ENCODE measurements at regions not wholly inside any gene's neighbourhood (a gene's known extent, or its start where the extent isn't known, plus 50 kb on each side); places are given as distances from the start of the nearest gene placed in this dataset.

- Histone ChIP-seq H3K23ac (ENCODE audit: low read length in 2 of 2) (no peak overlapping the region), H2BK12ac (ENCODE audit: low read length in 2 of 2) (no peak overlapping the region)
- WGBS = 76% methylated on average over 8 of the region's 9 CpGs
Observed at GRCh38 chr3:101128786-101129185, 135.6 kb upstream of the ABI3BP start.

GRCh38 chr3:101128001-101128400, 134.8 kb upstream of the ABI3BP start:
- H3K23ac ChIP-seq (ENCODE audit: low read length in 2 of 2) = no peak overlapping the region
- H3K18ac ChIP-seq (ENCODE audit: low read depth in 1 of 2, low read length in 2 of 2) = no peak overlapping the region
- no CpG with 5 or more reads among the region's 1 CpG for WGBS
- H2BK12ac ChIP-seq (ENCODE audit: low read length in 2 of 2) = no peak overlapping the region
- no peak overlapping the region for H3K4me3 ChIP-seq (ENCODE audit: insufficient read depth in 1 of 2, low read depth in 1 of 2, low read length in 2 of 2)
- H3K4ac ChIP-seq (ENCODE audit: low read depth in 1 of 2, low read length in 2 of 2) = no peak overlapping the region
- H3K79me1 ChIP-seq (replicated peaks; ENCODE audit: low read length, poor library complexity, severe bottlenecking) = no peaks in the 10 kb centered on the region
- H3K9ac ChIP-seq (ENCODE audit: low read length) = no peak overlapping the region
- H3K4me1 ChIP-seq (ENCODE audit: control insufficient read depth, insufficient read depth, low read depth, low read length) = no peaks in the 10 kb centered on the region
- H3K27me3 ChIP-seq (ENCODE audit: control insufficient read depth in 1 of 2, insufficient read depth in 1 of 2, low read length in 2 of 2) = no peaks in the 10 kb centered on the region
- no peak overlapping the region for H3K14ac ChIP-seq (ENCODE audit: low read length in 2 of 2)
- no peaks in the 10 kb centered on the region for H3K9me3 ChIP-seq (ENCODE audit: control insufficient read depth, low read length)
- no peak overlapping the region for H2BK120ac ChIP-seq (ENCODE audit: low read depth, low read length)
- no peak for DNase-seq
- no peak overlapping the region for H4K91ac ChIP-seq (ENCODE audit: low read length)
- H2BK15ac ChIP-seq (ENCODE audit: low read depth, poor library complexity, severe bottlenecking) = no peak overlapping the region
- H2BK5ac ChIP-seq (ENCODE audit: low read depth, low read length, poor library complexity, severe bottlenecking) = no peak overlapping the region
- H4K8ac ChIP-seq (ENCODE audit: low read length) = no peak overlapping the region
- H3K4me2 ChIP-seq (ENCODE audit: low read length, poor library complexity, severe bottlenecking) = no peak overlapping the region
- no peaks in the 10 kb centered on the region for H3K36me3 ChIP-seq (ENCODE audit: control insufficient read depth in 1 of 2, insufficient read depth in 2 of 2, low read depth in 1 of 2, low read length in 2 of 2)
- H2AFZ ChIP-seq (ENCODE audit: low read depth, low read length) = no peak overlapping the region
- H3K27ac ChIP-seq (ENCODE audit: low read length, poor library complexity, severe bottlenecking) = no peak overlapping the region
- no peak overlapping the region for H2AK5ac ChIP-seq (ENCODE audit: low read length, severe bottlenecking)

More at GRCh38 chr3:101128786-101129185, 135.6 kb upstream of the ABI3BP start:
- no peak for DNase-seq
- H3K18ac ChIP-seq (ENCODE audit: low read depth in 1 of 2, low read length in 2 of 2) = no peak overlapping the region
- H2AFZ ChIP-seq (ENCODE audit: low read depth, low read length) = no peak overlapping the region
- no peak overlapping the region for H2BK120ac ChIP-seq (ENCODE audit: low read depth, low read length)
- H3K27me3 ChIP-seq (ENCODE audit: control insufficient read depth in 1 of 2, insufficient read depth in 1 of 2, low read length in 2 of 2) = no peaks in the 10 kb centered on the region
- H2BK5ac ChIP-seq (ENCODE audit: low read depth, low read length, poor library complexity, severe bottlenecking) = no peak overlapping the region
- H2AK5ac ChIP-seq (ENCODE audit: low read length, severe bottlenecking) = no peak overlapping the region
- no peaks in the 10 kb centered on the region for H3K4me1 ChIP-seq (ENCODE audit: control insufficient read depth, insufficient read depth, low read depth, low read length)
- no peak overlapping the region for H3K27ac ChIP-seq (ENCODE audit: low read length, poor library complexity, severe bottlenecking)
- H3K14ac ChIP-seq (ENCODE audit: low read length in 2 of 2) = no peak overlapping the region
- H3K9ac ChIP-seq (ENCODE audit: low read length) = no peak overlapping the region
- H3K36me3 ChIP-seq (ENCODE audit: control insufficient read depth in 1 of 2, insufficient read depth in 2 of 2, low read depth in 1 of 2, low read length in 2 of 2) = no peaks in the 10 kb centered on the region
- H3K4me2 ChIP-seq (ENCODE audit: low read length, poor library complexity, severe bottlenecking) = no peak overlapping the region
- no peak overlapping the region for H3K4ac ChIP-seq (ENCODE audit: low read depth in 1 of 2, low read length in 2 of 2)
- H3K4me3 ChIP-seq (ENCODE audit: insufficient read depth in 1 of 2, low read depth in 1 of 2, low read length in 2 of 2) = no peak overlapping the region
- H4K91ac ChIP-seq (ENCODE audit: low read length) = no peak overlapping the region
- H2BK15ac ChIP-seq (ENCODE audit: low read depth, poor library complexity, severe bottlenecking) = no peak overlapping the region
- no peaks in the 10 kb centered on the region for H3K9me3 ChIP-seq (ENCODE audit: control insufficient read depth, low read length)
- H3K79me1 ChIP-seq (replicated peaks; ENCODE audit: low read length, poor library complexity, severe bottlenecking) = no peaks in the 10 kb centered on the region
- no peak overlapping the region for H4K8ac ChIP-seq (ENCODE audit: low read length)

DNA sequence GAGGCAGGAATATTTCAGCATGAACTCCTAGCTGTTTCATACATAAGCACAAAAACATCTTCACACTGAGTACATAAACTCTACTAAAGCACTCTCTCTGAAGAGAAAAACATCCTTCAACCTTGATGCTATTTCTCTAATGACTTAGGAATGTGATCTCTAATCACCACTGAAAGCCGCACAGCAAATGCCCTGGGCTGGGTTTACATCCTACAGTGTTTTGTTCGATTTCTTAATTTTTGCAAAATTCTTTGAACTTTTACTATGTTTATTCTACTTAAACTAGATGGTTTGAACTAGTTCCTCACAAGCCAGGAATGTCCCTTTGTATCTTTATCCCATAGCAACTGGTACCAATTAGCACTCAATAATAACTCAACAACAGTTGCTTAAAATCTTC, 130.9 kb upstream of the ABI3BP start:
- H2AFZ ChIP-seq (ENCODE audit: low read depth, low read length) = no peak overlapping the region
- no peak overlapping the region for H2BK12ac ChIP-seq (ENCODE audit: low read length in 2 of 2)
- no peak overlapping the region for H3K4ac ChIP-seq (ENCODE audit: low read depth in 1 of 2, low read length in 2 of 2)
- H2AK5ac ChIP-seq (ENCODE audit: low read length, severe bottlenecking) = no peak overlapping the region
- no peak overlapping the region for H3K23ac ChIP-seq (ENCODE audit: low read length in 2 of 2)
- no peak overlapping the region for H2BK5ac ChIP-seq (ENCODE audit: low read depth, low read length, poor library complexity, severe bottlenecking)
- H3K18ac ChIP-seq (ENCODE audit: low read depth in 1 of 2, low read length in 2 of 2) = no peak overlapping the region
- no peak overlapping the region for H3K27ac ChIP-seq (ENCODE audit: low read length, poor library complexity, severe bottlenecking)
- H3K27me3 ChIP-seq (ENCODE audit: control insufficient read depth in 1 of 2, insufficient read depth in 1 of 2, low read length in 2 of 2) = no peaks in the 10 kb centered on the region
- H3K4me2 ChIP-seq (ENCODE audit: low read length, poor library complexity, severe bottlenecking) = no peak overlapping the region
- H4K8ac ChIP-seq (ENCODE audit: low read length) = no peak overlapping the region
- no peak overlapping the region for H4K91ac ChIP-seq (ENCODE audit: low read length)
- H3K36me3 ChIP-seq (ENCODE audit: control insufficient read depth in 1 of 2, insufficient read depth in 2 of 2, low read depth in 1 of 2, low read length in 2 of 2) = no peaks in the 10 kb centered on the region
- H3K4me1 ChIP-seq (ENCODE audit: control insufficient read depth, insufficient read depth, low read depth, low read length) = no peaks in the 10 kb centered on the region
- no peak overlapping the region for H2BK15ac ChIP-seq (ENCODE audit: low read depth, poor library complexity, severe bottlenecking)
- no peak overlapping the region for H3K14ac ChIP-seq (ENCODE audit: low read length in 2 of 2)
- no peak overlapping the region for H2BK120ac ChIP-seq (ENCODE audit: low read depth, low read length)
- no peak overlapping the region for H3K9ac ChIP-seq (ENCODE audit: low read length)
- DNase-seq = no peak
- WGBS = 70% methylated on average over 2 of the region's 2 CpGs
- H3K4me3 ChIP-seq (ENCODE audit: insufficient read depth in 1 of 2, low read depth in 1 of 2, low read length in 2 of 2) = no peak overlapping the region
- no peaks in the 10 kb centered on the region for H3K9me3 ChIP-seq (ENCODE audit: control insufficient read depth, low read length)
- no peaks in the 10 kb centered on the region for H3K79me1 ChIP-seq (replicated peaks; ENCODE audit: low read length, poor library complexity, severe bottlenecking)

- no CpG with 5 or more reads among the region's 2 CpGs for WGBS
- no peak for DNase-seq
- H3K23ac ChIP-seq (ENCODE audit: low read length in 2 of 2) = no peak overlapping the region
- H3K36me3 ChIP-seq (ENCODE audit: control insufficient read depth in 1 of 2, insufficient read depth in 2 of 2, low read depth in 1 of 2, low read length in 2 of 2) = no peaks in the 10 kb centered on the region
- no peak overlapping the region for H3K18ac ChIP-seq (ENCODE audit: low read depth in 1 of 2, low read length in 2 of 2)
- H3K4me1 ChIP-seq (ENCODE audit: control insufficient read depth, insufficient read depth, low read depth, low read length) = no peaks in the 10 kb centered on the region
- H4K8ac ChIP-seq (ENCODE audit: low read length) = no peak overlapping the region
- no peak overlapping the region for H3K4ac ChIP-seq (ENCODE audit: low read depth in 1 of 2, low read length in 2 of 2)
- no peak overlapping the region for H3K4me3 ChIP-seq (ENCODE audit: insufficient read depth in 1 of 2, low read depth in 1 of 2, low read length in 2 of 2)
- H2BK12ac ChIP-seq (ENCODE audit: low read length in 2 of 2) = no peak overlapping the region
- no peak overlapping the region for H2BK15ac ChIP-seq (ENCODE audit: low read depth, poor library complexity, severe bottlenecking)
- no peak overlapping the region for H4K91ac ChIP-seq (ENCODE audit: low read length)
- H3K27ac ChIP-seq (ENCODE audit: low read length, poor library complexity, severe bottlenecking) = no peak overlapping the region
- H2AK5ac ChIP-seq (ENCODE audit: low read length, severe bottlenecking) = no peak overlapping the region
- H3K14ac ChIP-seq (ENCODE audit: low read length in 2 of 2) = no peak overlapping the region
- H2AFZ ChIP-seq (ENCODE audit: low read depth, low read length) = no peak overlapping the region
- H2BK5ac ChIP-seq (ENCODE audit: low read depth, low read length, poor library complexity, severe bottlenecking) = no peak overlapping the region
- H3K79me1 ChIP-seq (replicated peaks; ENCODE audit: low read length, poor library complexity, severe bottlenecking) = no peaks in the 10 kb centered on the region
- no peak overlapping the region for H3K9ac ChIP-seq (ENCODE audit: low read length)
- no peaks in the 10 kb centered on the region for H3K9me3 ChIP-seq (ENCODE audit: control insufficient read depth, low read length)
- no peak overlapping the region for H2BK120ac ChIP-seq (ENCODE audit: low read depth, low read length)
- no peaks in the 10 kb centered on the region for H3K27me3 ChIP-seq (ENCODE audit: control insufficient read depth in 1 of 2, insufficient read depth in 1 of 2, low read length in 2 of 2)
- H3K4me2 ChIP-seq (ENCODE audit: low read length, poor library complexity, severe bottlenecking) = no peak overlapping the region
Observed at GRCh38 chr3:101123081-101123480, 129.9 kb upstream of the ABI3BP start.
